LNCAP (cell line): ENCODE measurements at regions not wholly inside any gene's neighbourhood (a gene's known extent, or its start where the extent isn't known, plus 50 kb on each side); places are given as distances from the start of the nearest gene placed in this dataset.

Experiments used
- CTCF ChIP-seq: fragments of 450-650 bp; IDR thresholded peaks from 2 replicates; pipeline ENCODE4 v1.5.1; 2017; ENCODE audit warnings: mild to moderate bottlenecking

- no peak for TF ChIP-seq CTCF
Measured at GRCh38 chr6:141846639-141847038, 286.1 kb upstream of the GJE1 start.

- TF ChIP-seq CTCF = no peak
Measured at GRCh38 chr6:141843178-141843834, 289.4 kb upstream of the GJE1 start.

GRCh38 chr6:141833001-141833655 is 299.6 kb upstream of the GJE1 start:
- TF ChIP-seq CTCF = no peak

GRCh38 chr6:141830530-141830929 is 302.2 kb upstream of the GJE1 start:
- TF ChIP-seq CTCF = no peak

- TF ChIP-seq CTCF = no peak
Measured at GRCh38 chr6:141829566-141830360, 303.0 kb upstream of the GJE1 start.

- no peak for TF ChIP-seq CTCF
Measured at GRCh38 chr6:141824350-141824749, 308.4 kb upstream of the GJE1 start.

GRCh38 chr6:141809901-141810300 is 322.8 kb upstream of the GJE1 start:
- no peak for TF ChIP-seq CTCF
